GM12865 (cell line): ENCODE measurements at regions not wholly inside any gene's neighbourhood (a gene's known extent, or its start where the extent isn't known, plus 50 kb on each side); places are given as distances from the start of the nearest gene placed in this dataset.

ENCODE experiments used
- DNase-seq: peaks from one replicate; pipeline ENCODE4 v3.0.0; 2010; ENCODE audit warnings: low read depth
- H3K4me3 ChIP-seq: 2 replicates; pipeline ENCODE4 v1.5.1; 2011; ENCODE audit warnings: mild to moderate bottlenecking, low read depth, low read length, control low read depth
- TF ChIP-seq, protein P1 (sequence below): IDR thresholded peaks from 2 replicates; pipeline ENCODE4 v1.5.1; 2011; ENCODE audit warnings: low read length, control low read depth, low read depth, inconsistent platforms; ENCODE audit not compliant: insufficient read depth; ENCODE audit errors: missing control alignments

DNA sequence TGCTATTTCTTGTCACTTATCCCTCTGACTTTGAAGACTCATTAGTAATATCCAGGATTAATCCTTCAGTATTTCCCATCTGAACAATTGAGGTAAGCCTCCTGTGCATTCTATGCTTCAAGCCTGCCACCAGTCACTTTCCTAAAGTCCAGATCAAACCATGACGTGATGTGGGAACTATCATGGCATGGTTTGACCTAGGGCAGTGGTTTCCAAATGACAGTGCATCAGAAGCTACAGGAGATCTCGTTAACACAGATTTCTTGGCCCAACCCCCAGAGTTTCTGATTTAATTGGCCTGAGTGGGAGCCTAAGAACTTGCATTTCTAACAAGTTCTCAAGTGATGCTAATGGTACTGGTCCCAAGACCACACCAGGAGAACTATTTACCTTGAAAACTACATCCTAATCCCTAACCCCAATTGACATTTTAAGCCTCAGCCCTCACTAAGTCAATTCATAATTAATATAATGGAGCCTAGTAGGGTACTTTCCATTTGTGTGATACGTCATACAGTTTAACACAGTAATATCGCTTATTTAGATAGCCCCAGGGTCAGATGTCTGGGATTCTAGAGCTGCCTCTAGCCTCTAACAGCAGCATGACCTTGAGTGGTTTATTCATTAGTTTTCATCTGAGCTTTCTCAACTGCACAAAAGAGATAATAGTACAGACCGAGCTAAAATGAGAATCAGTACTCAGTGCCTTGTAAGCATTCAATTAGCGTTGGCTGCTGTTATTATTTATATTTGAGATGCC is 907.6 kb downstream of the TFAP2A start:
- H3K4me3 ChIP-seq, result no peak overlapping the region
- TF ChIP-seq, protein P1, sequence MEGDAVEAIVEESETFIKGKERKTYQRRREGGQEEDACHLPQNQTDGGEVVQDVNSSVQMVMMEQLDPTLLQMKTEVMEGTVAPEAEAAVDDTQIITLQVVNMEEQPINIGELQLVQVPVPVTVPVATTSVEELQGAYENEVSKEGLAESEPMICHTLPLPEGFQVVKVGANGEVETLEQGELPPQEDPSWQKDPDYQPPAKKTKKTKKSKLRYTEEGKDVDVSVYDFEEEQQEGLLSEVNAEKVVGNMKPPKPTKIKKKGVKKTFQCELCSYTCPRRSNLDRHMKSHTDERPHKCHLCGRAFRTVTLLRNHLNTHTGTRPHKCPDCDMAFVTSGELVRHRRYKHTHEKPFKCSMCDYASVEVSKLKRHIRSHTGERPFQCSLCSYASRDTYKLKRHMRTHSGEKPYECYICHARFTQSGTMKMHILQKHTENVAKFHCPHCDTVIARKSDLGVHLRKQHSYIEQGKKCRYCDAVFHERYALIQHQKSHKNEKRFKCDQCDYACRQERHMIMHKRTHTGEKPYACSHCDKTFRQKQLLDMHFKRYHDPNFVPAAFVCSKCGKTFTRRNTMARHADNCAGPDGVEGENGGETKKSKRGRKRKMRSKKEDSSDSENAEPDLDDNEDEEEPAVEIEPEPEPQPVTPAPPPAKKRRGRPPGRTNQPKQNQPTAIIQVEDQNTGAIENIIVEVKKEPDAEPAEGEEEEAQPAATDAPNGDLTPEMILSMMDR, result no peak
- DNase-seq, result peak; percentile 38

DNA sequence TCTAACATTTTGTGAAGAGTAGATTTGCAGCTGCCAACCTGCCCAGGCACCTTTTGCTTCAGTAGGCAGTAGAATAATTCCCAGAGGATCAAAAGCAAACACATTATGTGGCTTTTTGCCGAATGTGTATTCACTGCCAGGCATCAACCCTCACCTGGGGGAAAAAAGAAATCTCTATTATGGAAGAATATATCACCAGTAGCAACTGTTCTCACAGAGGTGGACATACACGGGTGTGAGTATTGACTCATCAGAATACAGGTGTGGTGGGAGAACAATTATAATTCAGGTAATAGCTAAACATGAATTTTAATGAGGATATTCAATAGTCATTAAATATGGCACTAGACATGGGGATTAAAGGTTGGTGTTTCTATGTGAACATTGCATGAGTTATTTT is 910.7 kb downstream of the TFAP2A start:
- TF ChIP-seq, protein P1, result no peak
- DNase-seq, result no peak
- no peak overlapping the region for H3K4me3 ChIP-seq

DNA sequence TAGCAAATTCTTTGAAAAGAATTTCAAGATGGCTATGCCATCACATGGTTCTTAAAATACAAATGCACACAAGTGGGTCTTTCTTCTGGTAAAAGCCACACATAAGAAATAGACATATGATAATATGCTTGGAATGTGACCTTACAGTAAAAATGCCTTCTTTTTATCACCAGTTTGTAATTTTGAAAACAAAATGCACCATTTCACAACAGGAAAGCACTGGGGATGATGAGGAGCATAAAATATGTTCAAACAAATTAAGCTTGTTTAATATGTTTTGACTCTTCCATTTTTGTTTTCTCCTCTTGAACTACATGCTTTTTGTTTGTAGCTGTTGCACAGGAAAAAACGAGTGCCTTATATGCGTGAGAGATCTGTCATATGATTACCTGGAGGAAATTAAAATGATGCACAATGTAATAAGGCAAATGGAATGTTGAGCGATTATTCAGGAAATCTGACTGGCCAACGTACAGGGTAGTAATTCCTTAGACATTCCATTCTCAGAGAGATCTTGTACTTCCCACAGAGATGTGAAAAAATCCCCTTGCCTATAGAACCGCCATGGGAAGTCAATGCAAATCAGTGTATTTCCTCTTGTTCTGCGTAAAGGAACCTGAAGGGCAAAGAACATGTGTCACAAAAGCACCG is 911.6 kb downstream of the TFAP2A start:
- TF ChIP-seq, protein P1, result no peak
- no peak for DNase-seq
- H3K4me3 ChIP-seq, result no peak overlapping the region

DNA sequence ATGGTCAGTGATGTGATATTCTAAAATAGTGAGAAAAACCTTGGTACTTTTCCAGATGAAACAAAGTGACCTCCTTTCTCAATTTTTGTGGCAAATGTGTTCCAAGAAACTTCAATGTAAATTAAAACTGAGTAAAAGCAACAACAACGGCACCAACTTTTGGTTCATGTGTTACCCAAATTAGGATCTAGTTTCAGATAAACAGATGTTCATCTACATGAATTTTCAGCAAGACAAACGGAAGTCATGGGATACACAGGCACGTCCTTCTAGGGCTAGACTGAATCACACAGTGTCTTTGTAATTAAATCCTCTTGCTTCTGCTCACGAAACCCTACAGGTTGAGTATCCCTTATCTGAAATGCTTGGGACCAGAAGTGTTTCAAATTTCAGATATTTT is 915.2 kb downstream of the TFAP2A start:
- peak; percentile 30 for DNase-seq
- H3K4me3 ChIP-seq, result no peak overlapping the region
- TF ChIP-seq, protein P1, result no peak

DNA sequence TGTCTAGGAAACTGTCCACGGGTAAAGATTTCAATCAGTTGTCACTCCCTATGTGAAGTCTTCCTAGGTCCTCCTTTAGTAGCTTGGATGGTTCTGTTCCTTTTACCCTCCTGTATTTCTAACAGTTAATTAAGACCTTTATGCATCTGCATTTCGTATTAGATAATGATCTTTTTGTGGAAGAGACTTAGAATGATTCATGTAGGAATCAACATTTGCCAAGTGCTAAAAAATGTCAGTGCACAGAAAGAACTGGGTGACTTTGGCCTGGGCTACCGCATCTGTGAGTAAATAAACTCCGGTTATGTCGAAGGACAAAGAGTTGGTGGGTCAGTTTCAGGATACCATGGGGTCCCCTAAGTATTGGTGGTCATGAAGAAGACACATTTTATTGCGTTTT is 918.0 kb downstream of the TFAP2A start:
- TF ChIP-seq, protein P1, result no peak
- H3K4me3 ChIP-seq, result no peak overlapping the region
- no peak for DNase-seq

DNA sequence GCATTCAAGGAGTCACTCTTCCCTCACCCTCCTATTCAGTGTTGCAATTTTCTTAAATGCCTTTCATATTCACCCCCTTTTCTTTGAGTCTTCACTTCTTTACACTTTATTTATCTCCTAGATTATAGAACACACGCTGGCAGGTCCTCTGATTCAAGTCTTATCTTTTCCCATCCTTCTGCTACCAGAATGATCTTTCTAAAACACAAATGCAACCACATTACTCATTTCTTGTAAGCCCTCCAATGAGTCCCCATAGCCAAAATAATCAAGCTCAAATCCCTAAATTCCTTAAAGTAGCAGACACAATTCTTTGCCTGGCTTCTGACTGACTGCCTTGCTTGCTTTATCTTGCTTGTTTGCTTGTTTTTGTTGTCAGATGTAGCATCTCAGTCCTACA is 920.0 kb downstream of the TFAP2A start:
- DNase-seq, result no peak
- no peak overlapping the region for H3K4me3 ChIP-seq
- TF ChIP-seq, protein P1, result no peak
